VCaP (cell line): ENCODE measurements at regions not wholly inside any gene's neighbourhood (a gene's known extent, or its start where the extent isn't known, plus 50 kb on each side); places are given as distances from the start of the nearest gene placed in this dataset.

Experiments used
- H3K27ac ChIP-seq: fragments of 450-650 bp; 2 replicates; pipeline ENCODE4 v1.5.1; 2017
- CTCF ChIP-seq: fragments of 450-650 bp; conservative IDR thresholded peaks from 2 replicates; pipeline ENCODE4 v1.5.1; 2017; ENCODE audit warnings: mild to moderate bottlenecking, moderate library complexity

DNA sequence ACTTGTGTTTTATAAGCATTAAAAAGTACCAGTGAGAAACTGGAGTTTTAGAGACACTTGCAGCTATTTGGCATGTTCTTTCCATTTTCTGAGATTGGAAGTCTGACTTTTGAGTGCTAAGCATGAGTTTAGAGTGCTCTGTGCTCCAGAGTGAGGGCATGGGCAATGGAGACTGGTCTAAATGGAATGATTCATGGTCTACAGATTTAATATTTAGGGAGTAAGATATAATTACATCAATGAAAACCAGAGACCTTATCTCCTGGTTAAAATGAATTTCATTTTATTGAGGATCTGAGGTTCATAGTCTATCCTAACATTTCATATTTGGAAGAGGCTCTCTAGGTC lies 135.9 kb upstream of the RPS23 start:
- no peak for TF ChIP-seq CTCF
- no peak overlapping the region for H3K27ac ChIP-seq

GRCh38 chr5:82413302-82414040 lies 135.3 kb upstream of the RPS23 start:
- no peak for TF ChIP-seq CTCF
- no peak overlapping the region for H3K27ac ChIP-seq

DNA sequence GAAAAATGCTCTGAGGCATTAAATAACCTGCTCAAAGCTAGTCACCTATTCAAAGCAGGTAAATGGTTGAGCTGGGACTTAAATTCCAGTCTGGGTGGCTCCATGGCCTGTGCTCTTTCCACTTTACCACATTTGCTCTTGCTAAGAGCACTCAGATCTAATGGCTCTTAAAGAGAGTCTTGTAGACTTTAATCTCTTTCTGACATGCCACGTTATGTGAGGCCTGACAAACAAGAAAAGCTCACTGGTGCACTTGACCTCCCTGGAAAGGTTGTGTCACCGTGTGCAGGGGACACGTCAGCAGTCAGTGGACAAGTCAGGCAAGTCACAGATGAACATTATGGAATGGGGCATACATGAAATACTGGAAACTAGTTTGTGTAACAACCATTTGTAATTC lies 129.9 kb upstream of the RPS23 start:
- TF ChIP-seq CTCF = no peak

DNA sequence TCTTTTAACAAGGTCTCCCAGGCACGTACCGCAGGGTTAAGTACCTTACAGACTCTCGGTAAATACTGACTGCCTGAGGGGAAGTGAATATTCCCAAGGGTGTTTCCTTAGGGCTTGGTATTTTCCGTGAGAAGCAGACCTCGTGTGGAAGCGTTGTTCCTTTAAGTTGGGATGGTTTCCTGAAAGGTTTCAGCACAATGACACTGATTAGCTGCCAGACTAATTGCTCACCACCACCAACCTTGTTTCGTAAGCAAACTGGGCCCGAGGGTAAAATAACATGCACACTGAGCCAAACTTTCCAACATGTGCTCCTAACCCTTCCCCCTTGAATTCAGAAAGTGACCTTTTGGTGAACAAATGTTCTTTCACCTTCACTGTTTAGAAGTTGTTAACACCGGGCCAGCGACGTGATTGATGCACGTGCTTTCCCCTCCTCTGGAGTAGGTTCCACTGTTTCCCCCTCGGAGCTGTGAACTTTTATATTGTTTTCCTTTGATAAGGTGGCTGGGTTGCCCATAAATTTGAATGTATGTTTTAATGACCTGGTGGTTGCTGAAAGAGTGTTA lies 128.1 kb upstream of the RPS23 start:
- H3K27ac ChIP-seq = no peak overlapping the region
- no peak for TF ChIP-seq CTCF

More for the DNA sequence above, 129.9 kb upstream of the RPS23 start:
- no peak overlapping the region for H3K27ac ChIP-seq

DNA sequence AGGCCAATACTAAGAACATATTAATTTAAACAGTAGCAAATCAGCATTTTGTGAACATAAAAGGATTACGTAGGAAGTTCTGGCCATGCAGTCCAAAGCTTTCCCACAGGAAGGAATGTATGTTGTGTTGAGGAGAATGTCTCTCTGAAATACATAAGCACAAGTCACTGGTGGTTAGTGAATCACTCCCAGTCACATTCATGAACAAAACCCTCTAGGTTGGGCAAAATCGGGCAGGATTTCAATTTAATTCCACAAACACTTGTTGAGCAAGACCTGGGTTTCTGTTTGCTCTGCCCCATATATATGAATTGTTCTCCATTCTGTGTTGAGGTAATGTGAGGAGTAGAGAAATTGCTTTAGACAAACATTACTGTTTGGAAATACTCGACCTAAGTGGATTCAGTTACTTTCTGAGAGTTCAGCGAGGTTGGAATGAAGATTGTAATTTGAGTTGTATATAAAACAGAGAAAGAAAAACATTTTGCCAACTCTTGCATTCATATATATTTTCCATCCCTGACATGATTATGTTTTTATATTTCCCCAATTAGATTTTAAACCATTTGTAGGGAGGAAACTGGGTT lies 127.6 kb upstream of the RPS23 start:
- H3K27ac ChIP-seq = no peak overlapping the region
- no peak for TF ChIP-seq CTCF

GRCh38 chr5:82405161-82405560 lies 127.0 kb upstream of the RPS23 start:
- H3K27ac ChIP-seq = no peak overlapping the region
- TF ChIP-seq CTCF = no peak

DNA sequence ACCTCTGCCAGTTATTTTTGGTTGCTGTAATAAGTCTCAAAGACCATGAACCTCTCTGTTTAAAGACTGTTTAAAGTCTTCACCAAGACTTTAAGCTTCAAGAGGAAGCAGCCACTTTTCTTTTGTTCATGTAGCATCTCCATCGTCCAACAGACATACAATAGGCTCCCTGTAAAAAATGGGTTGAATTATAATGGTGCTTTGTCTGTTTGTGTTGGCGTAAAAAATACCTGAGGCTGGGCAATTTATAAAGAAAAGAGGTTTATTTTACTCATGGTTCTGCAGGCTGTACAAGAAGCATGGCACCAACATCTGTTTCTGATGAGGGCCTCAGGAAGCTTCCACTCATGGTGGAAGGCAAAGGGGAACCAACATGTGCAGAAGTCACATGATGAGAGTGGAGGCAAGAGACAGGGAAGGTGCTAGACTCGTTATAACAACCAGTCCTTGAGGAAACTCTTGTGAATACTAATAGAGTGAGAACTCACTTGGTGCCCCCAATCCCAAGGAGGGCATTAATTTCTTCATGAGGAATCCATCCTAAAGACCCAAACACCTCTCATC lies 126.3 kb upstream of the RPS23 start:
- H3K27ac ChIP-seq = no peak overlapping the region
- TF ChIP-seq CTCF = no peak
